MM.1S (cell line): ENCODE measurements at regions not wholly inside any gene's neighbourhood (a gene's known extent, or its start where the extent isn't known, plus 50 kb on each side); places are given as distances from the start of the nearest gene placed in this dataset.

ENCODE experiments used
- DNase-seq: peaks from one replicate; pipeline ENCODE4 v3.0.0-alpha.2; 2015
- H2AFZ ChIP-seq: fragments of 300-600 bp; sonication (generic); 2 replicates; pipeline ENCODE4 v1.6.0; 2016; ENCODE audit warnings: antibody characterized with exemption, low read length
- H3F3A ChIP-seq: fragments of 300-600 bp; sonication (generic); 2 replicates; pipeline ENCODE4 v1.6.1; 2016; ENCODE audit warnings: mild to moderate bottlenecking, antibody characterized with exemption, low read length, moderate library complexity, mixed read lengths; ENCODE audit not compliant: insufficient read depth
- H3K27ac ChIP-seq: fragments of 300-600 bp; sonication (generic); 2 replicates; pipeline ENCODE4 v1.5.1; 2016; ENCODE audit warnings: mild to moderate bottlenecking, low read length
- H3K27me3 ChIP-seq: fragments of 300-600 bp; sonication (generic); replicated peaks from 2 replicates; pipeline ENCODE4 v1.6.0; 2016; ENCODE audit warnings: low read length; ENCODE audit not compliant: insufficient read depth
- H3K36me3 ChIP-seq: fragments of 300-600 bp; sonication (generic); replicated peaks from 2 replicates; pipeline ENCODE4 v1.6.1; 2016; ENCODE audit warnings: mild to moderate bottlenecking, low read length, mixed read lengths; ENCODE audit not compliant: insufficient read depth
- H3K4me1 ChIP-seq: fragments of 300-600 bp; sonication (generic); 2 replicates; pipeline ENCODE4 v1.6.1; 2016; ENCODE audit warnings: low read length, mixed read lengths
- H3K4me2 ChIP-seq: fragments of 300-600 bp; sonication (generic); 2 replicates; pipeline ENCODE4 v1.6.0; 2016; ENCODE audit warnings: low read depth, low read length
- H3K4me3 ChIP-seq: fragments of 300-600 bp; sonication (generic); 2 replicates; pipeline ENCODE4 v1.5.1; 2016; ENCODE audit warnings: low read length, mixed read lengths
- H3K79me2 ChIP-seq: fragments of 300-600 bp; sonication (generic); 2 replicates; pipeline ENCODE4 v1.6.1; 2016; ENCODE audit warnings: mixed run types, low read length, mixed read lengths
- H3K9ac ChIP-seq: fragments of 300-600 bp; sonication (generic); 2 replicates; pipeline ENCODE4 v1.6.1; 2016; ENCODE audit warnings: low read length, mixed read lengths
- H3K9me2 ChIP-seq: fragments of 300-600 bp; sonication (generic); replicated peaks from 2 replicates; pipeline ENCODE4 v1.6.1; 2016; ENCODE audit warnings: mild to moderate bottlenecking, low read length, mixed read lengths; ENCODE audit not compliant: insufficient read depth
- H3K9me3 ChIP-seq: fragments of 300-600 bp; sonication (generic); replicated peaks from 2 replicates; pipeline ENCODE4 v1.6.1; 2016; ENCODE audit warnings: mild to moderate bottlenecking, low read length, mixed read lengths; ENCODE audit not compliant: insufficient read depth
- H4K20me1 ChIP-seq: fragments of 300-600 bp; sonication (generic); 2 replicates; pipeline ENCODE4 v1.6.1; 2016; ENCODE audit warnings: mild to moderate bottlenecking, low read length, moderate library complexity, mixed read lengths; ENCODE audit not compliant: insufficient read depth
- EZH2 ChIP-seq: fragments of 300-600 bp; sonication (generic); optimal IDR thresholded peaks from 2 replicates; pipeline ENCODE3; 2017; ENCODE audit warnings: low read depth, mild to moderate bottlenecking, antibody characterized with exemption, low read length, mixed read lengths
- EZH2phosphoT487 ChIP-seq: fragments of 300-600 bp; sonication (generic); IDR thresholded peaks from 2 replicates; pipeline ENCODE4 v1.6.1; 2018; ENCODE audit warnings: antibody characterized with exemption, low read length
- TF ChIP-seq, protein P1 (sequence below): fragments of 300-600 bp; sonication (generic); IDR thresholded peaks from 2 replicates; pipeline ENCODE4 v1.5.1; 2016; ENCODE audit warnings: antibody characterized with exemption, low read length, mixed read lengths

DNA sequence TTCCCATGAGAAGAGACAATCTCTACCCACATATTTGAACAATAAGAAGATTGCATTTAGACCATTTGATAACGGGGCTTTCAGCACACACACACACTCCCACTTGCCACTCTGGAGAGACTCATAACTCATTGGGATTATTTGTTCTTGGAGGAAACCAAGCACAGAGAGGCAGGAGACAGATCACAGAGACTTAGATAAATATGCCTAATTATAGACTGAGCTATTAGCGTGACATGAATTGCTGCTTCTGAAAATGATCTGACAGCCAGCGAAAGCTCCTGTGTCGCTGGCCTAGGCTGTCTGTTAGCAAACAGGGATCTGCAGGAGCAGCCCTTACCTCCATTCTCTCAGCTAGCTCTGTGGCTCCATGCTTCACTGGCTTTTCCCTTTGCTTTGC lies 111.4 kb downstream of the CCNA1 start:
- H3K4me1 ChIP-seq: no peaks in the 10 kb centered on the region
- H3K4me3 ChIP-seq: no peak overlapping the region
- no peaks in the 10 kb centered on the region for H3K9me2 ChIP-seq
- TF ChIP-seq EZH2phosphoT487: no peak
- TF ChIP-seq EZH2: no peak
- TF ChIP-seq, protein P1, sequence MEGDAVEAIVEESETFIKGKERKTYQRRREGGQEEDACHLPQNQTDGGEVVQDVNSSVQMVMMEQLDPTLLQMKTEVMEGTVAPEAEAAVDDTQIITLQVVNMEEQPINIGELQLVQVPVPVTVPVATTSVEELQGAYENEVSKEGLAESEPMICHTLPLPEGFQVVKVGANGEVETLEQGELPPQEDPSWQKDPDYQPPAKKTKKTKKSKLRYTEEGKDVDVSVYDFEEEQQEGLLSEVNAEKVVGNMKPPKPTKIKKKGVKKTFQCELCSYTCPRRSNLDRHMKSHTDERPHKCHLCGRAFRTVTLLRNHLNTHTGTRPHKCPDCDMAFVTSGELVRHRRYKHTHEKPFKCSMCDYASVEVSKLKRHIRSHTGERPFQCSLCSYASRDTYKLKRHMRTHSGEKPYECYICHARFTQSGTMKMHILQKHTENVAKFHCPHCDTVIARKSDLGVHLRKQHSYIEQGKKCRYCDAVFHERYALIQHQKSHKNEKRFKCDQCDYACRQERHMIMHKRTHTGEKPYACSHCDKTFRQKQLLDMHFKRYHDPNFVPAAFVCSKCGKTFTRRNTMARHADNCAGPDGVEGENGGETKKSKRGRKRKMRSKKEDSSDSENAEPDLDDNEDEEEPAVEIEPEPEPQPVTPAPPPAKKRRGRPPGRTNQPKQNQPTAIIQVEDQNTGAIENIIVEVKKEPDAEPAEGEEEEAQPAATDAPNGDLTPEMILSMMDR: no peak
- H4K20me1 ChIP-seq: no peaks in the 10 kb centered on the region
- DNase-seq: no peak
- H3K79me2 ChIP-seq: no peaks in the 10 kb centered on the region
- H3K9ac ChIP-seq: no peak overlapping the region
- no peak overlapping the region for H3K4me2 ChIP-seq
- no peaks in the 10 kb centered on the region for H3K27me3 ChIP-seq
- H3K36me3 ChIP-seq: no peaks in the 10 kb centered on the region
- no peaks in the 10 kb centered on the region for H3K9me3 ChIP-seq
- H2AFZ ChIP-seq: no peak overlapping the region
- no peaks in the 10 kb centered on the region for H3F3A ChIP-seq
- H3K27ac ChIP-seq: no peak overlapping the region

DNA sequence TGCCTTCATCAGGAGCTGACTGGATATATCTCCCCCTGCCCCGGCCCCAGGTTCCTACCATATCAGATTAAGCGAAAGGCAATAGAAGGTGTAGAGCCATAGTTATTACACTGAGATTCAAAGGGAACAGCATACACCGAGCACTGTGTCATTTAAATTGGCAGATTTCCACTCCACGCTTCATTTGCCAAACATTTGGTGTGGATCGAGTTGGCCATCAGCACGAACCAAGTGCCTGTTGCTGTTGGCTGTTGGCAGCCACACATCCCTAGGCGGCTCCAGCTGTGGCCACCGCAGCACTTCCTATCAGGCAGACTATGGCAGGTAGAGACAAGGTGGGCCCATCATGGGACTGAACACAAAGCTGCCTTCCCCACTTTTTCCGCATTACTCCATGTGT lies 115.8 kb downstream of the CCNA1 start:
- no peak overlapping the region for H3K4me2 ChIP-seq
- no peak for DNase-seq
- H3K9ac ChIP-seq: no peak overlapping the region
- no peaks in the 10 kb centered on the region for H3F3A ChIP-seq
- no peak overlapping the region for H3K4me3 ChIP-seq
- no peaks in the 10 kb centered on the region for H3K27me3 ChIP-seq
- no peaks in the 10 kb centered on the region for H3K9me3 ChIP-seq
- no peaks in the 10 kb centered on the region for H3K36me3 ChIP-seq
- no peaks in the 10 kb centered on the region for H4K20me1 ChIP-seq
- no peaks in the 10 kb centered on the region for H3K4me1 ChIP-seq
- H3K9me2 ChIP-seq: no peaks in the 10 kb centered on the region
- TF ChIP-seq, protein P1: no peak
- no peak for TF ChIP-seq EZH2phosphoT487
- TF ChIP-seq EZH2: no peak
- H3K27ac ChIP-seq: no peak overlapping the region
- H3K79me2 ChIP-seq: no peaks in the 10 kb centered on the region
- no peak overlapping the region for H2AFZ ChIP-seq

DNA sequence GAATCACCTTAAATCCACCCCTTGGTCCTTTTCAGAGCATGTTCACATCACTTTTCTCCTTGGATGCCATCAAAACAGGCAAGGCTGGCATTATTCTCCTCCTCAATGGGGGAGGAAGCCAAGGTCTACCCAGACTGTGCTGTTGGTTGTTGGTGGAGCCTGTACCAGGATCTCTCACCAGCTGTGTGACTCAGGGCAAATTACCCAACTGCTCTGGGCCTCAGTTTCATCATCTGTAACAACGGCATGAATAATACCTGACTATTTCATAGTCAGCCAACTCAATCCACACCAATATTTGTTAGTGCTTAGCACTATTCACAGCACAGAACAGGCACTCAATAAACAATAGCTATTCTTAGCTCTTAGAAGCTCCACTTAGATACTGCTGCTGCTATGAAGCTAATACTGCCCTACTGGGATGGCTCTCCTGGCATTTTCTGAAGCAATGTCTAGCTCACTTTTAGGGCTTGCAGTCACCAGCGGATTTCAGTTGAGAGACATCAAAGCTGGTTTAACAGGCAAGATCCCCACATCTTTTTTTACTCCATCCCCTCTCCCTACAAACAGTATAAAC lies 116.9 kb downstream of the CCNA1 start:
- no peaks in the 10 kb centered on the region for H4K20me1 ChIP-seq
- no peak overlapping the region for H3K27ac ChIP-seq
- H3K4me2 ChIP-seq: no peak overlapping the region

DNA sequence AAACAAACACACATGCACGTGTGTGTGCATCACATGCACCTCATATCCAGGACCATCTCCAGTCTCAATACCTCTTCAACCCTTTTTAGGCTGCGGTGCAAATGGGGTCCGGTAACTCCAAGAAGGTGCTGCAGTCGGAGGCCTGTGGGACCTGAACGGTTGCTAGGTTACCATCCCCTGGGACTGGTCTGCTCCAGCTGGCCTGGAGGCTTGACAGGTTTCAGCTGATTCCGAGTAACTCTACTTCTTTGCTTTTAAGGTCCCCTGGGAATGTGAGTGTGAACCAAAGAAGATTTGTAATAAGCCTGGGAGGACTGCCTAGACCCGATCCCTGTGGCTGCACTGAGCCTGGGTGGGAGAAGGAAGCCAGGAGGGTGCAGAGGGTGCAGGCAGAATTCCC lies 117.5 kb downstream of the CCNA1 start:
- no peak for DNase-seq
- Histone ChIP-seq H3K9me3 (no peaks in the 10 kb centered on the region), H3K27me3 (no peaks in the 10 kb centered on the region), H3K9me2 (no peaks in the 10 kb centered on the region), H3K27ac (no peak overlapping the region), H3K36me3 (no peaks in the 10 kb centered on the region), H3K4me1 (no peaks in the 10 kb centered on the region), H3K79me2 (no peaks in the 10 kb centered on the region), H3F3A (no peaks in the 10 kb centered on the region), H2AFZ (no peak overlapping the region), H3K9ac (no peak overlapping the region), H3K4me2 (no peak overlapping the region), H3K4me3 (no peak overlapping the region), H4K20me1 (no peaks in the 10 kb centered on the region)
- TF ChIP-seq EZH2 (no peak), EZH2phosphoT487 (no peak)
- TF ChIP-seq, protein P1: no peak

More for the DNA sequence above, 116.9 kb downstream of the CCNA1 start:
- Histone ChIP-seq H3F3A (no peaks in the 10 kb centered on the region), H3K4me3 (no peak overlapping the region), H3K79me2 (no peaks in the 10 kb centered on the region), H3K9me2 (no peaks in the 10 kb centered on the region), H3K4me1 (no peaks in the 10 kb centered on the region), H3K36me3 (no peaks in the 10 kb centered on the region), H3K9me3 (no peaks in the 10 kb centered on the region), H2AFZ (no peak overlapping the region), H3K27me3 (no peaks in the 10 kb centered on the region), H3K9ac (no peak overlapping the region)
- TF ChIP-seq EZH2: no peak
- no peak for DNase-seq
